Activated CD4-positive, alpha-beta T cell treated with anti-CD3 and anti-CD28 coated beads, Interleukin-2, amount 10 ng/mL, durations not matched to agents 24 days and 14 days (primary cell): ENCODE measurements at regions not wholly inside any gene's neighbourhood (a gene's known extent, or its start where the extent isn't known, plus 50 kb on each side); places are given as distances from the start of the nearest gene placed in this dataset.

Source experiments
- DNase-seq: peaks from one replicate; pipeline ENCODE4 v3.0.0; 2022
- H3K27ac Mint-ChIP-seq: one replicate; pipeline ENCODE4 v1.8.0; 2022; ENCODE audit warnings: mild to moderate bottlenecking, mixed read lengths
- H3K27me3 Mint-ChIP-seq: one replicate; pipeline ENCODE4 v1.8.0; 2022; ENCODE audit warnings: mixed read lengths
- H3K36me3 Mint-ChIP-seq: one replicate; pipeline ENCODE4 v1.8.0; 2022; ENCODE audit warnings: low read depth, mild to moderate bottlenecking, mixed read lengths
- H3K4me1 Mint-ChIP-seq: one replicate; pipeline ENCODE4 v1.8.0; 2021; ENCODE audit warnings: mixed read lengths
- H3K4me3 Mint-ChIP-seq: one replicate; pipeline ENCODE4 v1.8.0; 2022; ENCODE audit warnings: mild to moderate bottlenecking, moderate library complexity, mixed read lengths
- H3K9me3 Mint-ChIP-seq: one replicate; pipeline ENCODE4 v1.8.0; 2021; ENCODE audit warnings: mixed read lengths
- intact Hi-C: fragments of 100-400 bp; cut with micrococcal nuclease; formaldehyde crosslinking; loops from one replicate; pipeline ENCODE4 v1.15.1; 2023

DNA sequence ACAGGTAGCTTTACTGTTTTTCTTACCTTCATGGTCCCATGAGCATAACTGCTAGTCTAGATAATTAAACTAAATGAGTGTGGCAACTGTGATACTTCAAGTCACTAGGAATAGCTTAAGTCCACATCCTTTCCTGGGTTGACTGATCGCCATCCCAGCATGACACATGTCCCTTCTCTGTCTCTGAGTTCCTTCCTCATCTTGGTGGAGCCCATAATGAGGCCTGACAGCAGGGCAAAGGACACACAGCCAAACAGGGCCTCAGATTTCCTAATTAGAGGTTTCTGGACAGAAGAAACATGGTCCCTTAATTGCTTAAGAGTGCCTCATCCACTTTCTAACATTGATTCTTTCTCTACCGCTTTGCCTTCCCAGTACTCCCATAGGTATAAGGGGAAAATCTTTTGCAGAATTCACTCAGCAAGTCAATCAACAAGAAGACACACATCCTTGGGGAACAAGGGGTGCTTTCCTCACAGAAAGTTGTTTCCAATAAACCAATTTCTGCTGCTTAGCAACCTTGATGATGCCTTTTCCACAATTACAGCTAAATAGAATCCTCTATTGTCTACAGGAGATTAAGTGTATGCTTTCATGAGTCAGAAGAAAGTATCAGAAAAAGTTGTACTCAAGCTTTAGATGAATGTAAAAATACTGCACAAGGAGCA is 208.3 kb upstream of the SERP2 start:
- H3K9me3 Mint-ChIP-seq = no peaks in the 10 kb centered on the region
- no peak overlapping the region for H3K27ac Mint-ChIP-seq
- no peak overlapping the region for H3K4me3 Mint-ChIP-seq
- no peaks in the 10 kb centered on the region for H3K4me1 Mint-ChIP-seq
- intact Hi-C loops = no loop called here
- DNase-seq = no peak
- H3K27me3 Mint-ChIP-seq = peaks cover 22% of the 10 kb centered on the region
- no peaks in the 10 kb centered on the region for H3K36me3 Mint-ChIP-seq

DNA sequence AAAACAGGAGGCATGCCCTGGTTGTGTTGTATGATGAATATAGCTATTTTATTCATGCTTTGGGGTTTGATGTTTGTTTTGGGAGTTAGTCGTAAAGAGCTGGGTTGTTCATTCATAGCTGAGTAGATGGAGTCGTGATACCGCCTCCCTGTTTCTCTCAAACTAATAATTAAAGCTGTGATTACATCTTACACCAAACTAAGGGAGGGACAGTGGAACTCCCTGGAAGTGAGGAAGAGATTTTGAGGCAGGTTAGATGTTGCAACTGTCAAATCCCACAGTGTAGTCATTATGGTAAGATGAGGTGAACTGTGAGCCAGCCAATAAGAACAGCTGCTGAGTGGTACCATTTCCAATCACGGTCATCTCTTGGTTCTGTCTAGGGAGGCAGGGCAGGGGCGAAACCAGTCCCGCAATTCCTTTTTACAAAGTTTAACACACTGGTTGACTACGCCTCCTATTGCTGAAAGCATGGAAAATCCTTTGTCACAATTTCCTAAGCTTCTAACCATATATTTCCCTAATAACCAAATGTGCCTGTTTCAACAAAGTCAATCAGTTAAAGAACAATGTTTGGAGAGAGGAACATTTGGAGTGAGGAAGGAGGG is 207.6 kb upstream of the SERP2 start:
- intact Hi-C loops = no loop called here
- peaks cover 28% of the 10 kb centered on the region for H3K27me3 Mint-ChIP-seq
- no peak overlapping the region for H3K4me3 Mint-ChIP-seq
- H3K36me3 Mint-ChIP-seq = no peaks in the 10 kb centered on the region
- DNase-seq = no peak
- H3K27ac Mint-ChIP-seq = no peak overlapping the region
- no peaks in the 10 kb centered on the region for H3K9me3 Mint-ChIP-seq
- H3K4me1 Mint-ChIP-seq = no peaks in the 10 kb centered on the region

DNA sequence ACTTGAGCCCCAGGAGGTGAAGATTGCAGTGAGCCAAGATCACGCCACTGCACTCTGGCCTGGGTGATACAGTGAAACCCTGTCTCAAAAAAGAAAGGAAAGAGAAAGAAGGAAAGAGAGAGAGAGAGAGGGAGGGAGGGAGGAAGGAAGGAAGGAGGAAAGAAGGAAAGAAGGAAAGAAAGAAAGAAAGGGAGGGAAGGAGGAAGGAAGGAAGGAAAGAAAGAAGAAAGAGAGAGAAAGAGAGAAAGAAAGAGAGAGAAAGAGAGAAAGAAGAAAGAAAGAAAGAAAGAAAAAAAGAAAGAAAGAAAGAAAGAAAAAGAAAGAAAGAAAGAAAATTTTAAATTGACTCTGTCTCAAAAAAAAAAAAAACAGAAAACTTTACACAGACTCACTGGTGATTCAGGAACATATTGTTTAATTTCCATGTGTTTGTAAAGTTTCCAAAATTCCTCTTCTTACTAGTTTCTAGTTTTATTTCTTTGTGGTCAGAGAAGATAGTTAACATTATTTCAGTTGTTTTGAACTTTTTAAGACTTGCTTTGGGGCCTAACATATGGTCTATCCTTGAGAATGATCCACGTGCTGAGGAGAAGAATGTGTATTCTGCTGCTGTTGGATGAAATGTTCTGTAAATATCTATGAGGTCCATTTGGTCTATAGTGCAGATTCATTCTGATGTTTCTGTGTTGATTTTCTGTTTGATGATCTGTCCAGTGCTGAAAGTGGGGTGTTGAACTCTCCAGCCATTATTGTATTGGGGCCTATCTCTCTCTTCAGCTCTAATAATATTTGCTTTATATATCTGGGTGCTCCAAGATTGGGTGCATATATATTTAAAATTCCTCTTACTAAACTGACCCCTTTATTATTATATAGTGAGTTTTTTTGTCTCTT is 204.4 kb upstream of the SERP2 start:
- intact Hi-C loops = no loop called here
- Mint-ChIP-seq H3K4me1 (no peaks in the 10 kb centered on the region), H3K36me3 (no peaks in the 10 kb centered on the region), H3K9me3 (no peaks in the 10 kb centered on the region), H3K4me3 (no peak overlapping the region), H3K27ac (no peak overlapping the region), H3K27me3 (peaks cover 28% of the 10 kb centered on the region)
- DNase-seq = no peak

DNA sequence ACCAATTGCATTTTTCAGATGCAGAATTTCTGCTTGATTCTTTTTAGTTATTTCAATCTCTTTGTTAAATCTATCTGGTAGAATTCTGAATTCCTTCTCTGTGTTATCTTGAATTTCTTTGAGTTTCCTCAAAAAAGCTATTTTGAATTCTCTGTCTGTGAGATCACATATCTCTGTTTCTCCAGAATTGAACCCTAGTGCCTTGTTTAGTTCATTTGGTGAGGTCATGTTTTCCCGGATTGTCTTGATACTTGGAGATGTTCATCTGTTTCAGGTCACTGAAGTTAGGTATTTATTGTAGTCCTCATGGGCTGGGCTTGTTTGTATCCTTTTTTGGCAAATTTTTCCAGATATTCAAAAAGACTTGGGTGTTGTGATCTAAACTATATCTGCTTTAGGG is 202.9 kb upstream of the SERP2 start:
- Mint-ChIP-seq H3K36me3 (no peaks in the 10 kb centered on the region), H3K9me3 (no peaks in the 10 kb centered on the region), H3K27ac (no peak overlapping the region), H3K4me1 (no peaks in the 10 kb centered on the region), H3K27me3 (peaks cover 25% of the 10 kb centered on the region), H3K4me3 (no peak overlapping the region)
- no peak for DNase-seq
- intact Hi-C loops = no loop called here

DNA sequence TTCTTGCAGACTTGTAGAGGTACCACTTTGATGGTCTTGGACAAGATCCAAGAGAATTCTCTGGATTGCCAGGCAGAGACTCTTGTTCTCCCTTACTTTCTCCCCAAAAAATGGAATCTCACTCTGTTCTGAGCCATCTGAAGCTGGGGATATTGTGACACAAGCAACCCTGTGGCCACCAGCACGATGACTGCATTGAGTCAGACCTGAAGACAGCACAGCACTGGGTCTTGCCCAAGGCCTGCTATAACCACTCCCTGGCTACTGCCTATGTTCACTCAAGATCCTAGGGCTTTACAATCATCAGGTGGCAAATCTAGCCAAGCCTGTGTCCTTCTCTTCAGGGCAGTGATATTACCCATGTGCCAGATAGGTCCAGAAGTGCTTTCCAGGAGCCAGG is 202.5 kb upstream of the SERP2 start:
- Mint-ChIP-seq H3K27ac (no peak overlapping the region), H3K4me1 (no peaks in the 10 kb centered on the region), H3K4me3 (no peak overlapping the region), H3K9me3 (no peaks in the 10 kb centered on the region), H3K27me3 (peaks cover 23% of the 10 kb centered on the region), H3K36me3 (no peaks in the 10 kb centered on the region)
- intact Hi-C loops = no loop called here
- DNase-seq = no peak

DNA sequence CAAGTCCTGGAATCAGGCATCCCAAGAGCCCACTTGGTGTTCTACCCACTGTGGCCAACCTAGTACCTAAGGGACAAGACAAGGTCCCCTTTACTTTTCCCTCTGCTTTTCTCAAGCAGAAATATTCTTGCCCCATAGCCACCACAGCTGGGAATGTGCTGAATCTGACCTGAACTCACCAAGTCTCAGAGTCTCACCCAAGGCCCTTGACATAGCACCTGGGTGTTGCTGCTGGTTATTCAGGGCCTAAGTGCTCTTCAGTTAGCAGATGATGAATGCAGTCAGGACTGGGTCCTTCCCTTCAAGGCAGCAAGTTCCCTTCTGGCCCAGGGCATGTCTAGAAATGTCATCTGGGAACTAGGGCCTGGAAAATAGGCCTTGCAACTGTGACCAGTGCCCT is 201.8 kb upstream of the SERP2 start:
- Mint-ChIP-seq H3K4me3 (no peak overlapping the region), H3K4me1 (no peaks in the 10 kb centered on the region), H3K9me3 (no peaks in the 10 kb centered on the region), H3K27ac (no peak overlapping the region), H3K27me3 (peaks cover 23% of the 10 kb centered on the region), H3K36me3 (no peaks in the 10 kb centered on the region)
- DNase-seq = no peak
- intact Hi-C loops = no loop called here

DNA sequence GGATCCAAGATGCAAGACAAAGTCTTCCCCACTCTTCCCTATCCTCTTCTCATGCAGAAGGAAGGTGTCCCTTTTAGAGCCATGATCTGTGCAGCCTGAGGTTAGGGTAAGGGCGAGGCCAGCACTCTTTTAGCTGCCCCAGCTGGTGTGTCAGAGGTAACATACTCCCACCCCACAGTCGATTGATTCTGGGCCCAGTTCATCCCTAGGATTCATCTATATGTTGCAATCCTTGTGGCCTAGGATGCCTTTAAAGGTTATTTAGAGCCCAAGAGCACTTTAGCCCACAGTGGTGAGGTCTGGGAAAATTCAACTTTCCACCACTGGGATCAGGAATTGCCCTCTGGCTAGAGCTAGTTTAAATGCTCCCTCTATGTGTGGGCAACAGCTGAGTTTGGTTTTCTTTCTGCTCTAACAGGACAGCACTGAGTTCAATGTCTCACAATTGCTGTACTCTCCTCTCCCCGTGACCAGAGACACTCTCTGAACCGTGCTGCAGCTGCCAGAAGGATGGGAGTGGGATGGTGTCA is 201.3 kb upstream of the SERP2 start:
- no peaks in the 10 kb centered on the region for H3K36me3 Mint-ChIP-seq
- H3K27me3 Mint-ChIP-seq = peaks cover 22% of the 10 kb centered on the region
- H3K9me3 Mint-ChIP-seq = no peaks in the 10 kb centered on the region
- no peaks in the 10 kb centered on the region for H3K4me1 Mint-ChIP-seq
- DNase-seq = no peak
- intact Hi-C loops = no loop called here
- H3K27ac Mint-ChIP-seq = no peak overlapping the region
- H3K4me3 Mint-ChIP-seq = no peak overlapping the region

DNA sequence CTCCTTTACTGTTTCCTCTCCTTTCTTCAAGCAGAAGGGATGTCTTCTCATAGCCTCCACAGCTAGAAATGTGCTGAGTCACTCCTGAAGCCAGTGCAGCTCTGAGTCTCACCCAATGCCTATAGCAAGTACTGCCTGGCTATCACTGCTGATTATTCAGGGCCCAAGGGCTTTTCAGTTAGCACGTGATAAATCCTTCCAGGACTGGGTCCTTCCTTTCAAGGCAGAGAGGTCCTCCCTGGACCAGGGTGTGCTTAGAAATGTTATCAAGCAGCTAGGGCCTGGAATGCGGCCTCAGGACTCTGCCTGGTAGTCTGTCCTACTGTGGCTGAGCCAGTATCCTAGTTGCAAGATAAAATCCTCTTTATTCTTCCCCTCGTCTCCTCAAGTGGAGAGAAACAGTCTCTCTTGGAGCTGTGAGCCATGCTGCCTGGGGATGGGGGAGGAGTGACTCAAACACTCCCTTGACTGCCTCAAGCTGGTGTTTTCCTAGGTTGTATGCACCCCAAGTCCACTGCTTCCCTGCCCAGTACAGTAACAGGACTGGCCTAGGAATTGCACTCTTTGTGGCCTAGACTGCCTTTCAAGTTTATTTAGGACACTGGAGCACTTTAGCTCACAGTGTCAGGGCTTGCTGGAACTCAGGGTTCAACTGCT is 198.7 kb upstream of the SERP2 start:
- Mint-ChIP-seq H3K36me3 (no peaks in the 10 kb centered on the region), H3K27ac (no peak overlapping the region), H3K4me1 (no peaks in the 10 kb centered on the region), H3K4me3 (no peak overlapping the region), H3K27me3 (peaks cover 13% of the 10 kb centered on the region), H3K9me3 (no peaks in the 10 kb centered on the region)
- DNase-seq = no peak
- intact Hi-C loops = no loop called here

DNA sequence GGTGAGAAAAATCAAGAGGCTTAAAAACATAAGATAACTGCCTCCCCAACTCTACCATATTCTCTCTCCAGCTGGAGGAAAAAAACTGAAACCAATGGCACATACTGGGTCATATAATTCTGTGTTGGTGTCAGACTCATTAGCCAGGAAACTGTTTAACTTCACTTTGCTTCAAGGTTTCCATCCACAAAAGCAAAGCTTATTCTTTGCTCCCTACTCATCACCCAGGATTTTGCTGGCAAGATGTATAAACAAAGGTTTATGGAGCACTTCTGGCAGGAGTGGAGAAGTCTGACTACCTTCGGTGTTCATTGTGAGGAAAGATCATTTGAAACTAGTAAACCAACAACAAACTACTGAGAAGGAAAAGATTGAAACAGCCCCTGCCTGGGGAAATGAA is 197.5 kb upstream of the SERP2 start:
- H3K27me3 Mint-ChIP-seq = peaks cover 6% of the 10 kb centered on the region
- no peaks in the 10 kb centered on the region for H3K4me1 Mint-ChIP-seq
- intact Hi-C loops = no loop called here
- no peak overlapping the region for H3K4me3 Mint-ChIP-seq
- DNase-seq = no peak
- no peaks in the 10 kb centered on the region for H3K36me3 Mint-ChIP-seq
- no peak overlapping the region for H3K27ac Mint-ChIP-seq
- H3K9me3 Mint-ChIP-seq = no peaks in the 10 kb centered on the region

DNA sequence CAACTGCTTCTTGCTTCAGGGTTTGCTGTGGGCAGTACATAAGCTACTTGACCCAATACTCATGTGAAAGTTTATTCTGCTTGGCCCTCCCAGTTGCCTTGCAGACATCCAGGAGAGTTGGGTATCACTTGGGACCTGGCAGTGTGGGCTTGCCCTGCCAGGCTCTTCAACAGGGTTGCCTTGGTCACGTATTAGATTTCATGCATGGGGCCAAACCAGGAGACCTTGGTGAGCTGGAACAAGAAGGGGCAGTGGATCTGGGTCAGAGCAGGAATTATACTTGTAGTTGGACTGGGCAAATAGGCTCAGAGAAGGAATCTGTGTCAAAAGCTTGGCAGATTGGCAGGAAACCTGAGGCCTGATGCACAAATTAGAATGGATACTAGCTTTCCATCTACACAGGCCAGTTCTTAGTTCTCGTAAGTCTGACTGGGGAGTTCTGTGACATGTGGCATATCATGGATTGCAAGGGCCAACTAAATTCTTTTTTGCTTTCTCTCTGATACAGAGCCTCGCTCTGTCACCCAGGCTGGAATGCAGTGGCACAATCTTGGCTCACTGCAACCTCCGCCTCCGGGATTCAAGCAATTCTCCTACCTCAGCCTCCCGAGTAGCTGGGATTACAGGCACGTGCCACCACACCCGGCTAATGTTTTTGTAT is 192.6 kb upstream of the SERP2 start:
- no peaks in the 10 kb centered on the region for H3K4me1 Mint-ChIP-seq
- no peak overlapping the region for H3K4me3 Mint-ChIP-seq
- intact Hi-C loops = no loop called here
- H3K36me3 Mint-ChIP-seq = no peaks in the 10 kb centered on the region
- DNase-seq = no peak
- no peaks in the 10 kb centered on the region for H3K9me3 Mint-ChIP-seq
- no peak overlapping the region for H3K27ac Mint-ChIP-seq
- peaks cover 14% of the 10 kb centered on the region for H3K27me3 Mint-ChIP-seq

DNA sequence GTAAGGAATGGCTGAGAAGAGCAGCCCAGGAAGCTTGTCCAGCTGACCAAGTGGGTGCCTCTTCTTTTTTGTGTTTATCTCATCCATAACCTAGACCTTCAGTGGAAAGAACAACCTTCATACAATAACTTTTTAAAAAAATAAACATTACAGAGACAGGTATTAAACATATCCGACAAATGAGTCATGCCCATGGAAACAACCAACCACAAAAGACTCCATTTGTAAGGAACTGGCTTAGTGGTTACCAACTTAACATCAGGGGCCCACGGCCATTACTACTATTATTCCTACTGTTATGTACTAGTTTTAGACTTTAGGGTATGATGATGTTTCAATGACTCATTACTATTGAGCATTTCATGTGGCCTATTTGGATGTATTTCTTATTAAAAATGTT is 191.7 kb upstream of the SERP2 start:
- H3K9me3 Mint-ChIP-seq = no peaks in the 10 kb centered on the region
- H3K36me3 Mint-ChIP-seq = no peaks in the 10 kb centered on the region
- H3K4me1 Mint-ChIP-seq = no peaks in the 10 kb centered on the region
- no peak overlapping the region for H3K27ac Mint-ChIP-seq
- intact Hi-C loops = no loop called here
- H3K4me3 Mint-ChIP-seq = no peak overlapping the region
- DNase-seq = no peak
- H3K27me3 Mint-ChIP-seq = peaks cover 20% of the 10 kb centered on the region

DNA sequence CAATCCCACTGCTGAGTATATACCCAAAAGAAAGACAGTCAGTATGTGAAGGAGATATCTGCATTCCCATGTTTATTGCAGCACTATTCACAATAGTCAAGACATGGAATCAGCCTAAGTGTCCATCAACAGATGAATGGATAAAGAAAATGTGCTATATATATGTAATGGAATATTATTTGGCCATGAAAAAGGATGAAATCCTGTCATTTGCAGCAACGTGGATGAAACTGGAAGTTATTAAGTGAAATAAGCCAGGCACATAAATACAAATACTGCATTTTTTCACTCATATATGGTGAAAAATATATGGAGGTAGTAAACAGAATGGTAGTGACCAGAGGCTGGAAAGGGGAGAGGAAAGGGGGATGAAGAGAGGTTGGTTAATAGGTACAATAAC is 188.9 kb upstream of the SERP2 start:
- Mint-ChIP-seq H3K27me3 (peaks cover 30% of the 10 kb centered on the region), H3K27ac (no peak overlapping the region), H3K4me3 (no peak overlapping the region), H3K9me3 (no peaks in the 10 kb centered on the region), H3K36me3 (no peaks in the 10 kb centered on the region), H3K4me1 (no peaks in the 10 kb centered on the region)
- intact Hi-C loops = no loop called here
- no peak for DNase-seq

DNA sequence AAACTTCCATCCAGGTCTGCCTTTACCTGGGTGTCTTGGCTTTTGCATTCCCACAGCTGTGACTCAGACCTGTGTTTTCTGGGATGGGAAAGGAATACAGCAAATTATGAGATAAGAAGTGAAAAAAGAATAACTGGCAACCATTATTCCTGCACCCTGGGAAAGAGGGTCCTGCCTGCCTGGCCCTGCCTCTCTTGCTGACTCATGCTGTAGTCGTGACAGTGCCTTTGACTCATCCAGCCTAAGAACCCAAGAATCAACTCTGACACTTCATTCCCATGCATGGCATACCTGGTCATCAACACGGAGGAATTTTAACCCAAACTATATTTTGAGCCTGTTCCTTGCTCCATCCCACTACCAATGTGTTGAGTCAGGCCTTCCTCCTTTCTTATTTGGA is 185.4 kb upstream of the SERP2 start:
- no peak overlapping the region for H3K4me3 Mint-ChIP-seq
- no peak overlapping the region for H3K27ac Mint-ChIP-seq
- no peaks in the 10 kb centered on the region for H3K36me3 Mint-ChIP-seq
- peaks cover 4% of the 10 kb centered on the region for H3K9me3 Mint-ChIP-seq
- DNase-seq = no peak
- peaks cover 6% of the 10 kb centered on the region for H3K4me1 Mint-ChIP-seq
- H3K27me3 Mint-ChIP-seq = peaks cover 52% of the 10 kb centered on the region
- intact Hi-C loops = no loop called here
